ENCODE measurements at regions not wholly inside any gene's neighbourhood (a gene's known extent, or its start where the extent isn't known, plus 50 kb on each side); places are given as distances from the start of the nearest gene placed in this dataset. TPM values are rescaled to one million over a fixed set of nuclear protein-coding genes. Genes with fewer than 3 reads are reported as not detected.
"Not testable (repeated sequence)": the region's sequence is repeated elsewhere in the genome, so short reads cannot be mapped to it uniquely, and the experiment has no call there.

- Histone ChIP-seq H3K9ac (ENCODE audit: low read depth in 2 of 2, low read length in 2 of 2) (no peak overlapping the region), H3K36me3 (no peaks in the 10 kb centered on the region), H3K4me1 (no peaks in the 10 kb centered on the region), H3K9me3 (no peaks in the 10 kb centered on the region), H3K4me3 (no peak overlapping the region), H3K27me3 (no peaks in the 10 kb centered on the region), H3K27ac (no peak overlapping the region)
- intact Hi-C loops (cut with DNase I), result no loop called here
- peak; percentile 64 for DNase-seq
- TF ChIP-seq, protein P1, sequence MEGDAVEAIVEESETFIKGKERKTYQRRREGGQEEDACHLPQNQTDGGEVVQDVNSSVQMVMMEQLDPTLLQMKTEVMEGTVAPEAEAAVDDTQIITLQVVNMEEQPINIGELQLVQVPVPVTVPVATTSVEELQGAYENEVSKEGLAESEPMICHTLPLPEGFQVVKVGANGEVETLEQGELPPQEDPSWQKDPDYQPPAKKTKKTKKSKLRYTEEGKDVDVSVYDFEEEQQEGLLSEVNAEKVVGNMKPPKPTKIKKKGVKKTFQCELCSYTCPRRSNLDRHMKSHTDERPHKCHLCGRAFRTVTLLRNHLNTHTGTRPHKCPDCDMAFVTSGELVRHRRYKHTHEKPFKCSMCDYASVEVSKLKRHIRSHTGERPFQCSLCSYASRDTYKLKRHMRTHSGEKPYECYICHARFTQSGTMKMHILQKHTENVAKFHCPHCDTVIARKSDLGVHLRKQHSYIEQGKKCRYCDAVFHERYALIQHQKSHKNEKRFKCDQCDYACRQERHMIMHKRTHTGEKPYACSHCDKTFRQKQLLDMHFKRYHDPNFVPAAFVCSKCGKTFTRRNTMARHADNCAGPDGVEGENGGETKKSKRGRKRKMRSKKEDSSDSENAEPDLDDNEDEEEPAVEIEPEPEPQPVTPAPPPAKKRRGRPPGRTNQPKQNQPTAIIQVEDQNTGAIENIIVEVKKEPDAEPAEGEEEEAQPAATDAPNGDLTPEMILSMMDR (IDR thresholded peaks at IDR 0.05), result no peak
Measured at GRCh38 chr4:184961660-184962059, 56.6 kb upstream of the HELT start.

DNA sequence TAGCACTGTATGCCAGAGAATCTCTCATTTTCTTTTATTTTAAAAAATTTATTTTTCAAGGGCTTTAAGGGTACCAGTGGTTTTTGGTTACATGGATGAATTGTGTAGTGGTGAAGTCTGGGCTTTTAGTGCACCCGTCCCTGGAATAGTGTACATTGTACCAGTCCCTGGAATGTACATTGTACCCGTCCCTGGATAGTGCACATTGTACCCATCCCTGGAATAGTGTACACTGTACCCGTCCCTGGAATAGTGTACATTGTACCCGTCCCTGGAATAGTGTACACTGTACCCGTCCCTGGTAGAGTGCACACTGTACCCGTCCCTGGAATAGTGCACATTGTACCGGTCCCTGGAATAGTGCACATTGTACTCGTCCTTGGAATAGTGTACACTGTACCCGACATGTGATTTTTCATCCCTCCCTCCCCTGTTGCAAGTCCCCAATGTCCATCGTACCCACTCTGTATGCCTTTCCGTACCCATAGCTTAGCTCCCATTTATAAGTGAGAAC is 56.1 kb upstream of the HELT start:
- Histone ChIP-seq H3K9me3 (no peaks in the 10 kb centered on the region), H3K4me3 (no peak overlapping the region), H3K27me3 (no peaks in the 10 kb centered on the region), H3K4me1 (no peaks in the 10 kb centered on the region), H3K9ac (ENCODE audit: low read depth in 2 of 2, low read length in 2 of 2) (no peak overlapping the region), H3K27ac (no peak overlapping the region), H3K36me3 (no peaks in the 10 kb centered on the region)
- TF ChIP-seq, protein P1 (IDR thresholded peaks at IDR 0.05), result no peak
- intact Hi-C loops (cut with DNase I), result no loop called here
- no peak for DNase-seq

DNA sequence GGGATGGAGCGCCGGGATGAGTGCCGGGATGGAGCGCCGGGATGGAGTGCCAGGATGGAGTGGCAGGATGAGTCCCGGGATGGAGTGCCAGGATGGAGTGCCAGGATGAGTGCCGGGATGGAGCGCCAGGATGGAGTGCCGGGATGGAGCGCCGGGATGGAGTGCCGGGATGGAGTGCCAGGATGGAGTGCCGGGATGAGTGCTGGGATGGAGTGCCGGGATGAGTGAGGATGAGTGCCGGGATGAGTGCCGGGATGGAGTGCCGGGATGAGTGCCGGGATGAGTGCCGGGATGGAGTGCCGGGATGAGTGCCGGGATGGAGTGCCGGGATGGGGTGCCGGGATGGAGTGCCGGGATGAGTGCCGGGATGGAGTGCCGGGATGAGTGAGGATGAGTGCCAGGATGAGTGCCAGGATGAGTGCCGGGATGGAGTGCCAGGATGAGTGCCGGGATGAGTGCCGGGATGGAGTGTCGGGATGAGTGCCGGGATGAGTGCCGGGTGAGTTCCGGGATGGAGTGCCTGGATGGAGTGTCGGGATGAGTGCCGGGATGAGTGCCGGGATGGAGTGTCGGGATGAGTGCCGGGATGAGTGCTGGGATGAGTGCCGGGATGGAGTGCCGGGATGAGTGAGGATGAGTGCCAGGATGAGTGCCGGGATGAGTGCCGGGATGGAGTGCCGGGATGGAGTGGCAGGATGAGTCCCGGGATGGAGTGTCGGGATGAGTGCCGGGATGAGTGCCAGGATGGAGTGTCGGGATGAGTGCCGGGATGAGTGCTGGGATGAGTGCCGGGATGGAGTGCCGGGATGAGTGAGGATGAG is 52.9 kb upstream of the HELT start:
- H3K9ac ChIP-seq (ENCODE audit: low read depth in 2 of 2, low read length in 2 of 2); H3K27me3 ChIP-seq; H3K36me3 ChIP-seq; H3K9me3 ChIP-seq; H3K27ac ChIP-seq; intact Hi-C loops (cut with DNase I); H3K4me3 ChIP-seq; DNase-seq; H3K4me1 ChIP-seq: not testable (repeated sequence)

GRCh38 chr4:184966051-184966691 is 52.1 kb upstream of the HELT start:
- H3K4me3 ChIP-seq; H3K27me3 ChIP-seq; H3K27ac ChIP-seq; H3K9ac ChIP-seq (ENCODE audit: low read depth in 2 of 2, low read length in 2 of 2); H3K36me3 ChIP-seq; intact Hi-C loops (cut with DNase I); H3K4me1 ChIP-seq; H3K9me3 ChIP-seq; DNase-seq: not testable (repeated sequence)

- H3K4me1 ChIP-seq; H3K27ac ChIP-seq; H3K9me3 ChIP-seq; H3K27me3 ChIP-seq; H3K36me3 ChIP-seq; intact Hi-C loops (cut with DNase I); DNase-seq; H3K9ac ChIP-seq (ENCODE audit: low read depth in 2 of 2, low read length in 2 of 2); H3K4me3 ChIP-seq: not testable (repeated sequence)
Measured at GRCh38 chr4:184967699-184968098, 50.6 kb upstream of the HELT start.

DNA sequence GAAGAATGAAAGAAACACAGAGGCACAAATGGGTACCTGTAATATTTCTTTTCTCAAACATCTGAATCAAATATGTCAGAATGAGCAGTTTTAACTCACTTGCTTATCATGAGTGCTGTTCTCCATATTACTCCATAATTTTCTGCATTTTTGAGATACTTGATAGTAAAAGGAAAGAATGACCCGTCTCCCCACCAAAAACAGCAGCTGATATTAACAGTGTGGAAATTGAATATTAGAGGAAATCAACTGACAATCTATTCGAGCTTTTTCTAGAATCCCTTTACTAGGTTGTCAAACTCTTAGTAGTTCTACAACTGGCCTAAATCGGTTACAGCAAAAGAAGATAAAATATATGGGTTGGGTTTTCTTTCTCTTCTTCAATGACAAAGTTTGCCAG is 49.9 kb upstream of the HELT start:
- Histone ChIP-seq H3K4me1 (peaks cover 3% of the 10 kb centered on the region), H3K9ac (ENCODE audit: low read depth in 2 of 2, low read length in 2 of 2) (no peak overlapping the region), H3K36me3 (no peaks in the 10 kb centered on the region), H3K4me3 (no peak overlapping the region), H3K9me3 (no peaks in the 10 kb centered on the region), H3K27ac (no peak overlapping the region), H3K27me3 (no peaks in the 10 kb centered on the region)
- DNase-seq, result no peak
- intact Hi-C loops (cut with DNase I), result no loop called here
- TF ChIP-seq, protein P1 (IDR thresholded peaks at IDR 0.05), result no peak

Small RNAs in the stretch of these regions (microRNA-seq; reads per million reads assigned to microRNA genes)
- not detected for gene MIR4455
